ENCODE measurements at regions not wholly inside any gene's neighbourhood (a gene's known extent, or its start where the extent isn't known, plus 50 kb on each side); places are given as distances from the start of the nearest gene placed in this dataset.

DNA sequence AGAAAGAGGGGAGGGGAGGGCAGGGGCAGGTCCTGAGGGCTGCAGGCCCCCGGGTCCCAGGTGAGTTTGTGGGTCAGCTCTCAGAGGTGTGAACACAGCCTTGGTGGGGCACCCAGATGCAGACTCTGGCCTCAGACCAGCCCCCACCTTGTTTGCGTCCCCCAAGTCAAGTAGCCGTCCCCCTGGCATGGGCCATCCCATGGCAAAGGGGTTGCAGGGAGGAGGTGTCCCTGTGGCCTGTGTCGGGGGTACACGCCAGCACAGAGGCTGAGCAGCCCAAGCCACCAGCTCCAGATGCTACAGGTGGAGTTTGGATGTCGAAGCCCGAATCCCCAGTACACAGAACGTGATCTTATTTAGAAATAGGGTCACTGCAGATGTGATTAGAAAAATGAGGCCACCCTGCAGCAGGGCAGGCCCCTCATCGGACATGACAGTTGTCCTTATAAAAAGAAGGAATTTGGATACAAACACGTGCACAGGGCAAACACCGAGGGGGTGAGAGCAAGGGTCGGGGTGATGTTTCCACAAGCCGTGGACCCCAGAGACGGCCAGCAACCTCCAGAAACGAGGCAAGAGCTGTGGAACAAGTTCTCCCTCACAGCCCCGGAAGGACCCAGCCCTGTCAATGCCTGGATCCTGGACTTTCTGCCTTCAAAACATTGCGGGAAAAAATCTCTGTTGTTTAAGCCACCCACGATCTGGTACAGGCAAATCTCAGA, 141.2 kb upstream of the C14orf180 start:
- no peak for DNase-seq
- Histone ChIP-seq H3K27ac (no peak overlapping the region), H3K9me3 (no peaks in the 10 kb centered on the region), H3K4me1 (peaks cover 3 to 18% of the 10 kb centered on the region in 2 donors), H3K27me3 (no peaks in the 10 kb centered on the region), H3K4me3 (replicated peaks in 1 of 3) (no peak overlapping the region), H3K36me3 (no peaks in the 10 kb centered on the region)
- intact Hi-C loops (cut with DNase I) = no loop called here
- 91 to 93% methylated on average over 16 to 18 of the region's 18 CpGs for WGBS, 2 donors
- TF ChIP-seq, protein P1, sequence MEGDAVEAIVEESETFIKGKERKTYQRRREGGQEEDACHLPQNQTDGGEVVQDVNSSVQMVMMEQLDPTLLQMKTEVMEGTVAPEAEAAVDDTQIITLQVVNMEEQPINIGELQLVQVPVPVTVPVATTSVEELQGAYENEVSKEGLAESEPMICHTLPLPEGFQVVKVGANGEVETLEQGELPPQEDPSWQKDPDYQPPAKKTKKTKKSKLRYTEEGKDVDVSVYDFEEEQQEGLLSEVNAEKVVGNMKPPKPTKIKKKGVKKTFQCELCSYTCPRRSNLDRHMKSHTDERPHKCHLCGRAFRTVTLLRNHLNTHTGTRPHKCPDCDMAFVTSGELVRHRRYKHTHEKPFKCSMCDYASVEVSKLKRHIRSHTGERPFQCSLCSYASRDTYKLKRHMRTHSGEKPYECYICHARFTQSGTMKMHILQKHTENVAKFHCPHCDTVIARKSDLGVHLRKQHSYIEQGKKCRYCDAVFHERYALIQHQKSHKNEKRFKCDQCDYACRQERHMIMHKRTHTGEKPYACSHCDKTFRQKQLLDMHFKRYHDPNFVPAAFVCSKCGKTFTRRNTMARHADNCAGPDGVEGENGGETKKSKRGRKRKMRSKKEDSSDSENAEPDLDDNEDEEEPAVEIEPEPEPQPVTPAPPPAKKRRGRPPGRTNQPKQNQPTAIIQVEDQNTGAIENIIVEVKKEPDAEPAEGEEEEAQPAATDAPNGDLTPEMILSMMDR (IDR thresholded peaks at IDR 0.05) = no peak
- no peak for TF ChIP-seq POLR2A (IDR thresholded peaks at IDR 0.05)

GRCh38 chr14:104439625-104440024, 139.9 kb upstream of the C14orf180 start:
- intact Hi-C loops (cut with DNase I) = no loop called here
- no peaks in the 10 kb centered on the region for H3K9me3 ChIP-seq
- H3K27me3 ChIP-seq = no peaks in the 10 kb centered on the region
- H3K4me3 ChIP-seq (replicated peaks in 1 of 3) = no peak overlapping the region
- 83 to 86% methylated on average over 9 of the region's 9 CpGs for WGBS, 2 donors
- H3K36me3 ChIP-seq = no peaks in the 10 kb centered on the region
- H3K27ac ChIP-seq = no peak overlapping the region
- TF ChIP-seq, protein P1 (IDR thresholded peaks at IDR 0.05) = no peak
- no peak for TF ChIP-seq POLR2A (IDR thresholded peaks at IDR 0.05)
- H3K4me1 ChIP-seq = peaks cover 3 to 18% of the 10 kb centered on the region in 2 donors
- DNase-seq = no peak

DNA sequence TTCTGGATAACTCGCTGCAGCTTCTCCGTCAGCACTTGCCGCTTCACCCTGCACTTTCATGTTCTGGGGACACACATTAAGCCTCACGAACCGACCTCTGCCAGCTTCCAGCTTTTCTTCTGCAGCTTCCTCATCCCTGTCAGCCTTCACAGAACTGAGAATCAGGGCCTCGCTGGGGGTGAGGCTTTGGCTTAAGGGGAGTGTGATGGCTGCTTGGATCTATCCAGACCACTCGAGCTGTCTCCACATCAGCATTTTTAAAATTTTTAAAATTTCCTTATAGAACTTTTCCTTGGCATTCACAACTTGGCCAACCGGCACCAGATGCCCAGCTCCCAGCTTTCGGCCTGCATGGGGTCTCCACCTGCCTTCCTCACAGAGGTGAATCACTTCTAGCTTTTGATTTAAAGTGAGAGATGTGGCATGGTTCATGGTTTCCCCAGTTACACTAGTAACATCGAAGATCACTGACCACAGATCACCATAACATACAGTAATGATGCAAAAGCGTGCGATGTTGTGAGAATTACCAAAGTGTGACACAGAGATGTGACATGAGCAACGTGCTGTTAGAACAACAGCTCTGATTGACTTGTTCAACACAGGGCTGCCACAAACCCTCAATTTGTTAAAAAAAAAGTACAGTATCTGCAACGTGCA, 139.1 kb upstream of the C14orf180 start:
- peaks cover 3 to 18% of the 10 kb centered on the region in 2 donors for H3K4me1 ChIP-seq
- H3K36me3 ChIP-seq = no peaks in the 10 kb centered on the region
- no peak for DNase-seq
- WGBS, 2 donors = 91 to 92% methylated on average over 14 of the region's 14 CpGs
- H3K27ac ChIP-seq = no peak overlapping the region
- TF ChIP-seq POLR2A (IDR thresholded peaks at IDR 0.05) = no peak
- TF ChIP-seq, protein P1 (IDR thresholded peaks at IDR 0.05) = no peak
- intact Hi-C loops (cut with DNase I) = no loop called here
- no peak overlapping the region for H3K4me3 ChIP-seq (replicated peaks in 1 of 3)
- H3K9me3 ChIP-seq = no peaks in the 10 kb centered on the region
- H3K27me3 ChIP-seq = no peaks in the 10 kb centered on the region

DNA sequence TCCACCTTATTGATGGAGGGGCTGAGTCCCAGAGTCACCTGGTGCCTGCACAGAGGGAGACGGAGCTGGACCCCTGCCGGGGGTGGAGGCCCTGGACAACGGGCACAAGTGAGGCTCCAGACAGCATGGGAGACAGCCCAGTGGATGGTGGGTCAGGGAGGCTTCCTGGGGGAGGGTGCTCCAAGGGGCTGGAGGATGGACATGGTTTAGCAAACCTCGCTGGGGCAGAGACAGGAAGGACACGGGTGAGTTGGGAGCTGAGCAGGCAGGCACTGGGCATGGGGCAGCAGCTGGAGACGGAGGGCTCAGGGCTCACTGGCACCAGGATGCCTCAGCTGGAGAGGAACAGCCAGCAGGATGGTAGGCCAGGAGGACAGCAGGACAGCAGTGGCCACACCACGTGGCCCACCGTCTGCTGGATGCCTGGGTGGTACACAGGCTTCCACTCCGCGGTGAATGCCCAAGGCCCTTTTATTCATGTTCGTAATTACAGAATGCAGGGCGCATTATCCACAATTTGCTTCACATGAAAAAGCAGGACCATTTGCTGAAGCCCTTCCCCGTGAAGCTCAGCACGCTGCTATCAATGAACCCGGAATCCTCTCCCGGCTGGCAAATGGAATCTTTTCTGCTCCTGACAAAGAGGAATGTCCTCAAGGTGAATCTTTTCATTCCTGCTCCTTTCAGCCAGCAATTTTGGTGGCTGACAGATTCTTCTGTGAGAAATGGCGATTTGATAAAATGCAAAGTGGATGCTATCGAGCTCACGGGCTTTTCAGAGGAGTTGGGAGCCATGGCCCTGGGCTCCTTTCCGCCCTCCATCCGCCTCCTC, 138.1 kb upstream of the C14orf180 start:
- no peak for DNase-seq
- peaks cover 3 to 11% of the 10 kb centered on the region in 2 donors for H3K4me1 ChIP-seq
- no peak overlapping the region for H3K4me3 ChIP-seq (replicated peaks in 1 of 3)
- no peak for TF ChIP-seq POLR2A (IDR thresholded peaks at IDR 0.05)
- TF ChIP-seq, protein P1 (IDR thresholded peaks at IDR 0.05) = no peak
- no peaks in the 10 kb centered on the region for H3K27me3 ChIP-seq
- H3K27ac ChIP-seq = no peak overlapping the region
- H3K36me3 ChIP-seq = no peaks in the 10 kb centered on the region
- intact Hi-C loops (cut with DNase I) = no loop called here
- no peaks in the 10 kb centered on the region for H3K9me3 ChIP-seq
- 89 to 90% methylated on average over 21 of the region's 21 CpGs for WGBS, 2 donors
